Memory B cell (primary cell): ENCODE measurements at regions not wholly inside any gene's neighbourhood (a gene's known extent, or its start where the extent isn't known, plus 50 kb on each side); places are given as distances from the start of the nearest gene placed in this dataset.
"Not testable (repeated sequence)": the region's sequence is repeated elsewhere in the genome, so short reads cannot be mapped to it uniquely, and the experiment has no call there.

Source experiments
- ATAC-seq: fragments of 150-1000 bp; cut with Tn5 transposase; 2 replicates; pipeline ENCODE4 v1.10.0; 2021; ENCODE audit warnings: low read depth, mild to moderate bottlenecking, moderate library complexity
- DNase-seq, 2 donors: peaks; one replicate each; pipeline ENCODE4 v3.0.0; 2022; ENCODE audit warnings: low spot score in 2 of 2
- H3K27ac Mint-ChIP-seq: one replicate; pipeline ENCODE4 v1.8.0; 2022; ENCODE audit warnings: mild to moderate bottlenecking, moderate library complexity, mixed read lengths
- H3K27me3 Mint-ChIP-seq: one replicate; pipeline ENCODE4 v1.8.0; 2022; ENCODE audit warnings: mixed read lengths
- H3K36me3 Mint-ChIP-seq: one replicate; pipeline ENCODE4 v1.8.0; 2022; ENCODE audit warnings: mild to moderate bottlenecking, mixed read lengths
- H3K4me1 Mint-ChIP-seq: one replicate; pipeline ENCODE4 v1.8.0; 2022; ENCODE audit warnings: mixed read lengths
- H3K4me3 Mint-ChIP-seq: one replicate; pipeline ENCODE4 v1.8.0; 2022; ENCODE audit warnings: mild to moderate bottlenecking, moderate library complexity, mixed read lengths
- H3K9me3 Mint-ChIP-seq: one replicate; pipeline ENCODE4 v1.8.0; 2022; ENCODE audit warnings: mixed read lengths

GRCh38 chr5:152730176-152730575 is 325.1 kb upstream of the NMUR2 start:
- no peak for DNase-seq
- Mint-ChIP-seq H3K36me3 (no peaks in the 10 kb centered on the region), H3K4me3 (no peak overlapping the region), H3K9me3 (no peaks in the 10 kb centered on the region), H3K27ac (no peak overlapping the region), H3K4me1 (no peaks in the 10 kb centered on the region), H3K27me3 (no peaks in the 10 kb centered on the region)
- no peak for ATAC-seq

- no peak for DNase-seq
- H3K9me3 Mint-ChIP-seq, result peaks cover 6% of the 10 kb centered on the region
- H3K36me3 Mint-ChIP-seq, result no peaks in the 10 kb centered on the region
- no peak overlapping the region for H3K4me3 Mint-ChIP-seq
- no peak for ATAC-seq
- no peaks in the 10 kb centered on the region for H3K4me1 Mint-ChIP-seq
- H3K27ac Mint-ChIP-seq, result no peak overlapping the region
- H3K27me3 Mint-ChIP-seq, result no peaks in the 10 kb centered on the region
Measured at GRCh38 chr5:152736906-152737305, 331.8 kb upstream of the NMUR2 start.

GRCh38 chr5:152739916-152740315 is 334.8 kb upstream of the NMUR2 start:
- no peaks in the 10 kb centered on the region for H3K27me3 Mint-ChIP-seq
- no peak for DNase-seq
- no peaks in the 10 kb centered on the region for H3K36me3 Mint-ChIP-seq
- no peak for ATAC-seq
- no peak overlapping the region for H3K4me3 Mint-ChIP-seq
- no peak overlapping the region for H3K27ac Mint-ChIP-seq
- no peaks in the 10 kb centered on the region for H3K4me1 Mint-ChIP-seq
- peaks cover 6% of the 10 kb centered on the region for H3K9me3 Mint-ChIP-seq

DNA sequence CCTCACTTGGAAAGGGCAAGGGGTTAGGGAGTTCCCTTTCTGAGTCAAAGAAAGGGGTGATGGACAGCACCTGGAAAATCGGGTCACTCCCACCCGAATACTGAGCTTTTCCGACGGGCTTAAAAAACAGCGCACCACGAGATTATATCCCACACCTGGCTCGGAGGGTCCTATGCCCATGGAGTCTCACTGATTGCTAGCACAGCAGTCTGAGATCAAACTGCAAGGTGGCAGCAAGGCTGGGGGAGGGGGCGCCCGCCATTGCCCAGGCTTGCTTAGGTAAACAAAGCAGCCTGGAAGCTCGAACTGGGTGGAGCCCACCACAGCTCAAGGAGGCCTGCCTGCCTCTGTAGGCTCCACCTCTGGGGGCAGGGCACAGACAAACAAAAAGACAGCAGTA is 336.0 kb upstream of the NMUR2 start:
- not testable (repeated sequence) for H3K4me3 Mint-ChIP-seq, H3K9me3 Mint-ChIP-seq, H3K27ac Mint-ChIP-seq, H3K27me3 Mint-ChIP-seq, H3K36me3 Mint-ChIP-seq, DNase-seq, ATAC-seq, H3K4me1 Mint-ChIP-seq

DNA sequence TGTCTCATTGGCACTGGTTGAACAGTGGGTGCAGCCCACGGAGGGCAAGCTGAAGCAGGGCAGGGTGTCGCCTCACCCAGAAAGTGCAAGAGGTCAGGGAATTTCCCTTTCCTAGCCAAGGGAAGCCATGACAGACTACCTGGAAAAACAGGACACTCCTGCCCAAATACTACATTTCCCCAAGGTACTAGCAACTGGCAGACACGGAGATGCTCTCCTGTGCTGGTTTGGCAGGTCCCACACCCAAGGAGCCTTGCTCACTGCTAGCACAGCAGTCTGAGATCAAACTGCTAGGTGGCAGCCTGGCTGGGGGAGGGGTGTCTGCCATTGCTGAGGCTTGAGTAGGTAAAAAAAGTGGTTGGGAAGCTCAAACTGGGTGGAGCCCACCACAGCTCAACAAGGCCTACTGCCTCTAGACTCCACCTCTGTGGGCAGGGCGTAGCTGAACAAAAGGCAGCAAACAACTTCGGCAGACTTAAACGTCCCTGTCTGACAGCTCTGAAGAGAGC is 382.7 kb upstream of the NMUR2 start:
- H3K4me1 Mint-ChIP-seq, H3K36me3 Mint-ChIP-seq, H3K27ac Mint-ChIP-seq, H3K27me3 Mint-ChIP-seq, DNase-seq, H3K4me3 Mint-ChIP-seq, ATAC-seq: not testable (repeated sequence)
- peaks cover 13% of the 10 kb centered on the region for H3K9me3 Mint-ChIP-seq

- DNase-seq (no peak), ATAC-seq (no peak)
- Mint-ChIP-seq H3K4me3 (no peak overlapping the region), H3K9me3 (peaks cover 6% of the 10 kb centered on the region), H3K27me3 (no peaks in the 10 kb centered on the region), H3K36me3 (no peaks in the 10 kb centered on the region), H3K27ac (no peak overlapping the region), H3K4me1 (no peaks in the 10 kb centered on the region)
Measured at GRCh38 chr5:152801886-152802285, 396.8 kb upstream of the NMUR2 start.

DNA sequence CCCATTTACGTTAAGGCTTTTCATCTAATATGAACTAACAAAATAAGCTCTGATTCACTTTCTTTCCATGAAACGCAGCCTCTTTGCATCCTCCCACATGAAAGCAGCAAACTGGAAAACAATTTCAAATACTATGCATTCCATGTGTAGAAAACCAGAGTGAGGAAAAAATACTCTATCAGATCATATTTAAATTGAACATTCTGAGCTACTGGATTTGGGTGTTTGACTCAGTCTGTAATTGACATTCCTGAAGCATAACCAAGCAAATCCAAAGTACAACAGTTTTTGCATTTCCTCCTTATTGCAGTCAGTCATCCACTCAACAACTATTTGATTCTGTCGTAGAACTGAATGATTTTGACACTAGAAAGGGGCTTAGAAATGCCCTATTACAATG is 399.1 kb upstream of the NMUR2 start:
- H3K27me3 Mint-ChIP-seq, result no peaks in the 10 kb centered on the region
- H3K27ac Mint-ChIP-seq, result no peak overlapping the region
- no peaks in the 10 kb centered on the region for H3K36me3 Mint-ChIP-seq
- no peaks in the 10 kb centered on the region for H3K4me1 Mint-ChIP-seq
- peaks cover 3% of the 10 kb centered on the region for H3K9me3 Mint-ChIP-seq
- ATAC-seq (no peak), DNase-seq (no peak)
- no peak overlapping the region for H3K4me3 Mint-ChIP-seq

DNA sequence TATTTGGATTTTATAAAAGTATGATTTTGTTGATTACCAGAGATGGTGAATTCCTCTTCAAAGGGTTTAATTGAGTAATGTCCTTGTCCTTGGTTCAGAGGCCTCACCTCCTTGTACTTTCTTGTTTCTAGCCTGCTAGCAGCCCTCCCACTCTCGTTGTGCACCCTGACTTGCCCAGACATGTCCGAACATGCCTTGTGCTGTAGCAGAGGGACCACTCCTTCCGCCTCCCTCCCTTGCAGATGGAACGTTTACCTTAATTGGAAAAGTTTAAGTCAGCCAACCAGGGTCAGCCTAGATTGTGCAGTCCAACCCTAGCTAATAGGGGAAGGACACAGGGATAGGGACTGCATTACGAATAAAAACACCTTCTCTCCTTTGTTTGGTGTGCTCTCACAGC is 406.9 kb upstream of the NMUR2 start:
- no peak for ATAC-seq
- no peak overlapping the region for H3K4me3 Mint-ChIP-seq

GRCh38 chr5:152813526-152813925 is 408.4 kb upstream of the NMUR2 start:
- H3K4me1 Mint-ChIP-seq, result no peaks in the 10 kb centered on the region
- H3K27ac Mint-ChIP-seq, result no peak overlapping the region
- H3K27me3 Mint-ChIP-seq, result no peaks in the 10 kb centered on the region
- H3K9me3 Mint-ChIP-seq, result peaks cover 3% of the 10 kb centered on the region
- ATAC-seq (no peak), DNase-seq (no peak)
- H3K4me3 Mint-ChIP-seq, result no peak overlapping the region
- no peaks in the 10 kb centered on the region for H3K36me3 Mint-ChIP-seq

More for the DNA sequence above, 406.9 kb upstream of the NMUR2 start:
- H3K27ac Mint-ChIP-seq, result no peak overlapping the region
- H3K36me3 Mint-ChIP-seq, result no peaks in the 10 kb centered on the region
- peaks cover 2% of the 10 kb centered on the region for H3K9me3 Mint-ChIP-seq
- H3K4me1 Mint-ChIP-seq, result no peaks in the 10 kb centered on the region
- no peak for DNase-seq
- no peaks in the 10 kb centered on the region for H3K27me3 Mint-ChIP-seq

GRCh38 chr5:152819891-152820290 is 414.8 kb upstream of the NMUR2 start:
- Mint-ChIP-seq H3K27ac (no peak overlapping the region), H3K27me3 (no peaks in the 10 kb centered on the region), H3K4me1 (no peaks in the 10 kb centered on the region), H3K4me3 (no peak overlapping the region), H3K9me3 (peaks cover 1% of the 10 kb centered on the region), H3K36me3 (no peaks in the 10 kb centered on the region)
- ATAC-seq (no peak), DNase-seq (no peak)

DNA sequence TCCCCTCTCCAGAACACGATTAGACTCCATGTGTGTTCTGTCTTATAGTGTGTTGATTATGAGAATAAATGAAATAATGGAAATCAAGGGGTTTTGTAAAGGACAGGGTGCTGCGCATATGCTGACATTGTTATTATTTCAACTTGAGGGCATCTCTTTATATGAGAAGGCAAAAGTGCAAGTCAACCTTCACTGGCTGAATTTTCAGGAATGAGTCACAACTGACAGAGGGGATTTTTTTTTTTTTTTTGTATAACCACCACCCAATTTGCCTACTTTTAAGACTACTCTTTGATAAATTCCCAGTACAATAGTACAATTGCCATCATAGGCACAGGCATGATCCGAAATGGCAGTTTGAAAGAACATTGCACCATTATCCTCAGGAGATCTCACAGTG is 419.2 kb upstream of the NMUR2 start:
- DNase-seq (no peak), ATAC-seq (no peak)
- Mint-ChIP-seq H3K4me3 (no peak overlapping the region), H3K4me1 (no peaks in the 10 kb centered on the region), H3K27me3 (no peaks in the 10 kb centered on the region), H3K9me3 (peaks cover 5% of the 10 kb centered on the region), H3K36me3 (no peaks in the 10 kb centered on the region), H3K27ac (no peak overlapping the region)

DNA sequence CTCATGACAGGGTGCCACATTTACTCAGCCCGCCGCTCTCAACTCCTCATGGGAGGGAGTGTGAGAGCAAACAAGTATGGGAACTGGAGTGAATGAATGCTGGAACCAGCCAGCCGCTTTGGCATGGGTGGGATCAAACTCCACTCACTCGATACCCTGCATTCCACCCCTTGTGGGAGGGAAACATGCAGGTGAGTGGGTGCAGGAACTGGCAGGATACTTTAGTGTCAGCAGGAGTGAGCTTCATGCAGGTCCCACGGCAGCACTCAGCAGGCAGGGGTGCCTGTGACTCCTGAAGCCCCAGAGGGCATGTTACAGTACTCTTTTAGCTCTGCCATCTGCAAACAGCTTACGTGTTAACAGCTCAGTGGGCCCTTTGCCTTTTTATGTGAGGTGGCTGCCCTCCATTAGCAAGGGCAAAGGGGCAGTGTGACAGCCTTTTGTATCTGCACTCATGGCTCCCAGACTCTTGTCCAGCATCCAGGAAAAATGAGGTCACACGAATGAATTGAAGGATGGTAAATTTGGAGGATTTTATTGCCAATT is 433.2 kb upstream of the NMUR2 start:
- DNase-seq (no peak), ATAC-seq (no peak)
- no peaks in the 10 kb centered on the region for H3K27me3 Mint-ChIP-seq
- no peak overlapping the region for H3K4me3 Mint-ChIP-seq
- no peaks in the 10 kb centered on the region for H3K36me3 Mint-ChIP-seq
- H3K27ac Mint-ChIP-seq, result no peak overlapping the region
- no peaks in the 10 kb centered on the region for H3K4me1 Mint-ChIP-seq
- H3K9me3 Mint-ChIP-seq, result peaks cover 4% of the 10 kb centered on the region

GRCh38 chr5:152844713-152845112 is 439.6 kb upstream of the NMUR2 start:
- H3K9me3 Mint-ChIP-seq, result peaks cover 4% of the 10 kb centered on the region
- H3K27me3 Mint-ChIP-seq, result no peaks in the 10 kb centered on the region
- no peak overlapping the region for H3K27ac Mint-ChIP-seq
- DNase-seq, result no peak
- ATAC-seq, result no peak
- H3K36me3 Mint-ChIP-seq, result no peaks in the 10 kb centered on the region
- no peaks in the 10 kb centered on the region for H3K4me1 Mint-ChIP-seq
- no peak overlapping the region for H3K4me3 Mint-ChIP-seq

DNA sequence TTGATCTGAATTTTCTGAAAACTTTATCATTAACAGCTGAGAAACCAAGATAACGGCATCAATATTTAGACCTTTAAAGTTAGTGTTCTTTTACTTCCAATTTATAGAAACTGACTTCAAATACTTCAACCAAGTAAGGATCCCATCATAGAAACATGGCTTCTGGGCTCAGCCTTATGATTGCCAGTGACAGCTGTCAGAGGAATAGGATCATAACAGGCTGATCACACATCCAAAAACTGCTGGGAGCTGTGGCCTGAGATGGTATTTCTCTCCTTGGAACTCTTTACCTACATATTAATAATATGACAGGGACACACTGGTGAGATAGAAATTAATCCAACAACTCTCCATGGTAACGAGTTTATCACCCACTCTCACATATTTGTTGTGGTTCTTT is 448.3 kb upstream of the NMUR2 start:
- Mint-ChIP-seq H3K9me3 (peaks cover 2% of the 10 kb centered on the region), H3K4me3 (no peak overlapping the region), H3K4me1 (no peaks in the 10 kb centered on the region), H3K27me3 (no peaks in the 10 kb centered on the region), H3K36me3 (no peaks in the 10 kb centered on the region), H3K27ac (no peak overlapping the region)
- ATAC-seq (no peak), DNase-seq (no peak)

DNA sequence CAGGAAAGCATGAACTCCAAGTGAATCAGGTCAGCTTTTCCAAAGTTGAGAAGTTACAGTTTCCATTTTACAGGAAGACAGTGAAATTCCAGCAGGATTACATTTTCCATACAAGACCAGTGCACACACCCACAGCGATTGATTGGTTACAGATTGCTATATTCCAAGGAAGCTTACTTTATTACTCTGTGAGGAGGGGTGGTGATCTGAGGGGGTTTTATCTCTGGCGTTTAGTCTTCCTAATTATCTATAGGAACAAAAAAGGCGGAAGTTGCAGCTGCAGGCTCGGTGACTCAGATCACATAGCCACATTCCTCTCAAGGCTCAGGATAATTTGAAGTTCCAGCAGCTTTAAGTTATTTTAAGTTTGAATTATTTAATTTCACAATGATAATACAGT is 450.4 kb upstream of the NMUR2 start:
- no peaks in the 10 kb centered on the region for H3K4me1 Mint-ChIP-seq
- DNase-seq, result no peak
- no peak overlapping the region for H3K27ac Mint-ChIP-seq
- no peaks in the 10 kb centered on the region for H3K36me3 Mint-ChIP-seq
- peaks cover 2% of the 10 kb centered on the region for H3K9me3 Mint-ChIP-seq
- ATAC-seq, result no peak
- H3K27me3 Mint-ChIP-seq, result no peaks in the 10 kb centered on the region
- H3K4me3 Mint-ChIP-seq, result no peak overlapping the region
